ENCODE measurements at regions not wholly inside any gene's neighbourhood (a gene's known extent, or its start where the extent isn't known, plus 50 kb on each side); places are given as distances from the start of the nearest gene placed in this dataset.
A peak's percentile ranks its signal among the peaks of the same experiment; 100 is the strongest.

DNA sequence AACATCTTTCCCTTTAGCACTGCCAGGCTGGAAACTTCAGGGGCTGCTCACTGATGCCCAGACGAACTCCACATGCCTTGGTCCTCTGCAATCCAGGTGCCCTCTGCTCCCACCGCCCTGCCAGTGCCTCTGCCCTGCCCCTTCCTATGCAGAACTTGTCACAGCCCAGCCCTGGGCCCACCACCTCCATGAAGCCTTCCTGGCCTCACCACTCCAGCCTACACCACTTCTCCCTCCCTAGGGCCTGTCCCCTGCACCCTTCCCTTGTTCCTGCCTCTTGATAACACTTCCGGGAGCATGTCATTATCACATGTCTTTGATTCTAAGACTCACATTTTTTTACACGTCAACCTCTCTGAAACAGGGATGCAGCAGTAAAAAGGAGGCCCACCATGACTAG, 627.2 kb downstream of the UQCRFS1 start:
- no peak for DNase-seq

DNA sequence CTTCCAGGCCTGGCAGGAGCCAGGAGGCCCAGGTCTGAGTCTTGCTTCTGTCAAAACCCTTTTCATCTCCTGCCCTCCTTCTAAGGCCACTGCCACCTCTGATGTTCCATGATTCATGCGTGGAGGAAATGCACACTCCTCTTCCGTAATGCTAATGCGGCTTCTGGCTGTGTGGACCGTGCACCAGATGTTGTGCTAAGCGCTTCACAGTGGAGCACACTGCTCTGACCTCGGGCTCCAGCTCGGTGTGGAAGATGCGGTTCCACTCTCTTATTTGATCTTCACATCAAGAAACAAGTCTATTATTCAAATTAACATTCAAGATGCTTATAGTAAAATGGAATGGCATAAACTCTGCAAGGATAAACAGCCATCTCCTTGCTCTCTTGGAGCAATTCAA, 629.2 kb downstream of the UQCRFS1 start:
- no peak for DNase-seq

DNA sequence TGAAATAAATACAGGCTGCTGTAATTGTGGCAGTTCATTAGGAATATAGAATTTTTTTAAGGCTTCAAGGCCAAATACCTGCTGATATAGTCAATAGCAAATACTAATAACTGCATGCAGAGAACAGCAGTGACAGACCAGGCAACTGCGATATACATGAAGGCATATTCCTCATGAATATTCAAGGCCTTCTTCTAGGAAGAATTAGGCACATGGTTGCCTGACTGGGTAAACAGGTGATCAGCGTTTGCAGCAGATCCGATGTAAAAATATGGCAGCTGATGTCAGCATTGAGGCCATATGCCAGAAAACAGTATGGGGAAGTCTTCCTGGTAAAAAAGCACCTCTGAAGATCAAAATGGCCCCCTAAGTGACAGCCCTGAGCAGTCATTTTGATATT, 629.7 kb downstream of the UQCRFS1 start:
- no peak for DNase-seq

DNA sequence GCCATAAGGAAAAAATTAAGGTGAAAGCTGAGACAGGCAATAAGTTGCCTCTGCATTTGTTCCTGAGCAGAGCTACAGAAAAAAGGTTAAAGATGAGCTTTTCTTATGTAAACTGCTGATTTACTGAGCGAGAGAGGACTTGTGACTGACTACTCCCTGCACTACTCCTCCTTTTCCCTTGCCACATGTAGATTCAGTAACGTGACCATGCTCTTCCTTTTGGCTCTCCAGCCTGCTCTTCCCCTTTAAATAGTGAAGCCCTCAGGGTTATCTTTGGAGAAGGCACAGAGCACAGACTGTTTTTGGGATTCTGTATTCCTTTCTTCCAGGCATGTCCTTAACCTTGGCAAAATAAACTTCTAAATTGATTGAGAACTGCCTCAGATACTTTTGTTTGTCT, 630.2 kb downstream of the UQCRFS1 start:
- no peak for DNase-seq

DNA sequence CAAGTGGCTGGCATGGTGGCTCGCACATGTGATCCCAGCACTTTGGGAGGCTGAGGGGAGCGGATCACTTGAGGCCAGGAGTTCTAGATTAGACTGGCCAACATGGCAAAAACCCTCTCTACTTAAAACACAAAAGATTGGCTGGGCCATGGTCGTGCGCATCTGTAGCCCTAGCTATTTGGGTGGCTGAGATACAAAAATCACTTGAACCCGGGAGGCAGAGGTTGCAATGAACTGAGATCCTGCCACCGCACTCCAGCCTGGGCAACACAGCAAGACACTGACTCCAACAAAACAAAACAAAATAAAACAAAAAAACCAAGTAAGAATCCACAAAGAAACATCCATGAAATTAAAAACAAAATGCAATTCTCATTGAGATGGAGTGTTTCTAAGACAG, 630.6 kb downstream of the UQCRFS1 start:
- no peak for DNase-seq

DNA sequence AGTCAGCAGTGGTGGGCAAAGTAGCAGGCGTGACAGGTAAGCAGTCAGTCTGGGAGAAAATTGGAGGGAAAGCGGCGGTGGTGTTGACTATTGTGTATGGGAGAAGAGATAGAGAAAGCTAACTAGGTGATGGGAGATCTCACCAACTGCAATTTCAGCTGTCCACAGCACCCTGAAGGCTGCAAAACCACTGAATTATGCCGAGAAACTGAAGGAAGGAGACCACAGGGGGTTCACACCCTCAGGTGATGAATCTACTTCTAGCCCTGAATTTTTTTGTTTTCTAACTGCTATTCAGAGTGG, 631.5 kb downstream of the UQCRFS1 start:
- DNase-seq: no peak

DNA sequence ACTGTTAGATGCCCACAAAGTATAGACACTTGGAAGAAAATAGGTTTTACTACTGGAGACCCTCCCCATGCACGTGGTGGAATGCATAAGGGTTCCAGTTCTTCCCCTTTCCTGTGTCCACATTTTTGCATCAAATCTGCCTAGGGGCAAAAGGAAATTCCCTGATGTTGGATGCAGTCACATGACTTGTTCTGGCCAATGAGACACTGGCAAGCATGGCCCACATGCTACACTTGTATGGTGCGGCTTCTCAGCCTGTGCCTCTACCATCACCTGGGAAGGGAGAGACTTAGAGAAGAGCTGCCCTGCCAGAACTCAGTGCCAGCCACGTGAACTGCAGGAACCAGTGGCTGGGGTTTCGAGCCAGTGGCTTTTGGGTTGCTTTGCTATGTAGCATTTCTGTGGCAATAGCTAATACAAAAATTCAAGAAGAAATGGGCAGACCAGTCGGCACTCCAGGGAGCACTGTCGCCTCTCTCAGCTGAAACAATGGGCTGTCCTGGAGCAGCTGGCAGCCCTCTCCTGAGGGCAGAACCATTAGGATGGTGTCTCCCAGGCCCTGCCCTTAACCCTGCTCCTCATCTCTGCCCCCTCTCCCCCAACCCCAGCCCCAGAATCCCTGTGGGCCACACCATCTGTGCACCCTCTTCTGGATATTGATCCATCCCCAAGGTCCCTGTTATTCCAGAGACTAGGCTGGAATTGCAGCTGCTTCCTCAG, 634.0 kb downstream of the UQCRFS1 start:
- DNase-seq: no peak

DNA sequence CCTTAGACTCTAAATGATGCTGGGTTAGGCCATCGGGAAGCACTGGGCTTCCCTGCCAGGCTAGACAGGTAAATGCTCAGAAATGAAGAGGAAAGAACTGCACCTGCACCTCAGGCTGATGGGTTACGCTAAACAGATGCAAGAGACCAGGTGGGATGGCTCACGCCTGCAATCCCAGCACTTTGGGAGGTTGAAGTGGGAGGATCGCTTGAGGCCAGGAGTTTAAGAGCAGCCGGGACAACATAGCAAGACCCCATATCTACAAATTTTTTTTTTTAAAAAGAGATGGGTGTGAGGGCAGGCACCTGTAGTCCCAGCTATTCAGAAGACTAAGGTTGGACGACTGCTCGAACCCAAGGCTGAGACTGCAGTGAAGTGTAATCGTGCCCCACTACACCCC, 634.7 kb downstream of the UQCRFS1 start:
- DNase-seq: no peak

DNA sequence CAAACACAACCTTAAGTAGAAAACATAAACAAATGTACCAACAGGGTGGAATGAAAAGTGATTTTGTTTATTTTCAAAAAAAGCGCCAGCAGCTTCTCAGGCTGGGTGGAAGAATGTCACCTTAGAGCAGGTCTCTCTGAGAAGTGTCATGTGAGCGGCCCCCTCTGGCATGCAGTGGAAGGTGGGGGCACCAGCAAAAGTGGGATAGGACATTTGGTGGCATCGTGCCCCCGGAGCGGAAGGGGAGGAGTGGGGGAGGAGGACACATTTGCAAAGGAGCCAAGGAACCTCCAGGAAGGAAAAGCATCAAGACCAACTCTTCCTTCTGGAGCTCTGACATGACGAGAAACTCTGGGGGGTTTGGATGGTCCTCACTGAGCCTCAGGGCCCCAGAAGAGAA, 635.3 kb downstream of the UQCRFS1 start:
- DNase-seq: no peak

DNA sequence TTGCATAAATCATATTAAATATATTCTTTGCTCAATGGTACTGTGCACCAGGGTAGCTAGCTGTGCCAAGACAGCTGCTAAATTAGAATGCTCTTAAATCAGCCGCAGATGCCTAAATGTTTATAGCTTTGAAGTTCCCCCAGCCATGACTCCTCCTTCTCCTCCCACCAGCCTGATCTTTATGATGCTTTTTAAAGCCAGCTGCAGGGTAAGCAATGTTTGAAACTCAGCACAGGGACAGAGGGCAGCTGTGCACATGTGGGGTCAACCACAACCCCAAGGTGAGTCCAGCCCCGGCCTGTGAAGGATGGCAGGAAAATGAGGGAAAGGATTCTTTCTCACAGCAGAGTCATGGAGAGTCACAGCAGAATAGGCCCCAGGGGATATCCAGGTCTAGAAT, 635.7 kb downstream of the UQCRFS1 start:
- DNase-seq: no peak

DNA sequence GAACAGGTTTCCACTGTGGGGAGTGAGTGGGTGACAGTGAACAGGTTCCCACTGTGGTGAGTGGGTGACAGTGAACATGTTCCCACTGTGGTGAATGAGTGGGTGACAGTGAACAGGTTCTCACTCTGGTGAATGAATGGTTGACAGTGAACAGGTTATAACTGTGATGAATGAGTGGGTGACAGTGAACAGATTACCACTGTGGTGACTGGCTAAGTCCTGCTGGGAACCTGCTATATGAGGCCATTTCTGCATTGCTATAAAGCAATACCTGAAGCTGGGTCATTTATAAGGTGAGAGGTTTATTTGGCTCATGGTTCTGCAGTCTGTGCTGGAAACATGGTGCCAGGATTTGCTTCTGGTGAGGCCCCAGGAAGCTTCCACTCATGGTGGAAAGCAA, 637.1 kb downstream of the UQCRFS1 start:
- no peak for DNase-seq

DNA sequence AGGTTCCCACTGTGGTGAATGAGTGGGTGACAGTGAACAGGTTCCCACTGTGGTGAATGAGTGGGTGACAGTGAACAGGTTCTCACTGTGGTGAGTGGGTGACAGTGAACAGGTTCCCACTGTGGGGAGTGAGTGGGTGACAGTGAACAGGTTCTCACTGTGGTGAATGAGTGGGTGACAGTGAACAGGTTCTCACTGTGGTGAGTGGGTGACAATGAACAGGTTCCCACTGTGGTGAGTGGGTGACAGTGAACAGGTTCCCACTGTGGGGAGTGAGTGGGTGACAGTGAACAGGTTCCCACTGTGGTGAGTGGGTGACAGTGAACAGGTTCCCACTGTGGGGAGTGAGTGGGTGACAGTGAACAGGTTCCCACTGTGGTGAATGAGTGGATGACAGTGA, 637.6 kb downstream of the UQCRFS1 start:
- peak; percentile 2 for DNase-seq

DNA sequence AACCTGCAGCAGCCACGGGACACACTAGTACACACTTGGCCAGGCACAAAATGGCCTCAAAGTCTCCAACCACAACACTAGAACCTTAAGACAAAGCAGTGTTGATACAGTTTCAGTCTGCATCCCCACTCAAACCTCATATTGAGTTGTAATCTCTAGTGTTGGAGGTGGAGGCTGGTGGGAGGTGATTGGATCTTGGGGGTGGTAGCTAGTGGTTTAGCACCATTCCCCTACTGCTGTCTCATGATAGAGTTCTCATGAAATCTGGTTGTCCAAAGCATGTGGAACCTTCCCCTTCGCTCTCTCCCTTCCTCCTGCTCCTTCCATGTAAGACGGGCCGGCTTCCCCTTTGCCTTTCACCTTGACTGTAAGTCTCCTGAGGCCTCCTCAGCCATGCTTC, 638.7 kb downstream of the UQCRFS1 start:
- no peak for DNase-seq

DNA sequence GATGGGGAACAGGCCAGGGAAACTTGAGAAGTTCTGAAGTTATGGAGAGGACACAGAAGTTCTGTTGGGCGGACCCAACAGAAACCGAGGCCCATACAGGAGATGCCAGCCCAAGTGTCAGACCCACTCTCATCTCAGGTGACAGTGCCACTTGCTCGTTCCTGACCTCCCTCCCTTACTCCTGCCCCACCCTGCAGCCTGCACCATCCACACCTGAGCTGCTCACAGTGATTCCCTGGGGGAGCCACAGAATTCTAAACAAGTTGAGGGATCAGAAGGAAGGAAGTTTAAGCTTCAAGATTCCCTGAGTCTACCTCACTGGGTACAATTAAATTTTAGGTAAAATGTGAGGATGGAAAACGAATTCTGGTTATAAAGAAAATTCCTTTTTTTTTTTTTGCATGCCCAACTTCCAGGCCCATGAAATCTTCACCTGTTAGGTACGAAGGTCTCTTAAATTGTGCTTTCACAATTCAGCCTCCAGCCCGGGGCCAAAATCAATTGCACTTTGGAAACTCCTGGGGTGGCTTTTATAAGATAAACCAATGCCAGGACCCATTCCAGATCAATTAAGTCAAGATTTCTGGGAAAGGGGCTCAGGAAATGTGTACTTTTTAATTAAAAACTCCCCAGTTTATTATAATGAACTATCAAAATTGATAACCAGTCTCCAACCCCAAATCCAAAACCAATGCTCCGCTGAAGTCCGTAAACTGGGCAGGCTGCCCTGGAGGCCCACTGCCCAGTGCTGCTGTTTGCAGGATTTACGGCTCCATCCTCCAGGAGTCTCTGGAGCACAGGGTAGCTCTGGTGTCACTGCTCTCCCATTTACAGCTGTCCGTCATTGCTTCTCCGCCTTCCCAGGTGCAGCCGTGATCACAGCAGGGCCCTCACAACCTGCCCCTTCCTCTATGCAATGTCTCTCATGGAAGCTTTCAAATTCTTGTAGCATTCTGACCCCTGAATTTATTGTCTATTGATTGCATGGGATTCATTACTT, 643.5 kb downstream of the UQCRFS1 start:
- no peak for DNase-seq

DNA sequence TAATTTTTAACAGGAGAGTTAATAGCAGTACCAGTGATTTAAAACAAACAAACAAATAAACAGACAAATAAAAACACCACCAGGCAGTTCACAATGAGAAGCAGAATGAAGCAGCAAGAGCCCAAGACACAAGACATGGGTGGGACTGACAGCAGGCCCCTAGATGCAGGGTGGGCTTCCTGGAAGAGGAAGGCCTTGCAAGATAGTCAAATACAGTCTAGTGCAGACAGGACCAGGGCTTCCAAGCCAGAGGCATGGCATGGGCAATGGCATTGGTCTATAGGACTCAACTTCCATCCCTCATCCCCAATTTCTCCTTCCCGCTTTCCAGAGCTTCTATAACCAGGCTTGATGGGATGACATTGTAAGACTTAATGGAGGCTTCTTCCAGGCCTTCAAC, 645.1 kb downstream of the UQCRFS1 start:
- DNase-seq: no peak

DNA sequence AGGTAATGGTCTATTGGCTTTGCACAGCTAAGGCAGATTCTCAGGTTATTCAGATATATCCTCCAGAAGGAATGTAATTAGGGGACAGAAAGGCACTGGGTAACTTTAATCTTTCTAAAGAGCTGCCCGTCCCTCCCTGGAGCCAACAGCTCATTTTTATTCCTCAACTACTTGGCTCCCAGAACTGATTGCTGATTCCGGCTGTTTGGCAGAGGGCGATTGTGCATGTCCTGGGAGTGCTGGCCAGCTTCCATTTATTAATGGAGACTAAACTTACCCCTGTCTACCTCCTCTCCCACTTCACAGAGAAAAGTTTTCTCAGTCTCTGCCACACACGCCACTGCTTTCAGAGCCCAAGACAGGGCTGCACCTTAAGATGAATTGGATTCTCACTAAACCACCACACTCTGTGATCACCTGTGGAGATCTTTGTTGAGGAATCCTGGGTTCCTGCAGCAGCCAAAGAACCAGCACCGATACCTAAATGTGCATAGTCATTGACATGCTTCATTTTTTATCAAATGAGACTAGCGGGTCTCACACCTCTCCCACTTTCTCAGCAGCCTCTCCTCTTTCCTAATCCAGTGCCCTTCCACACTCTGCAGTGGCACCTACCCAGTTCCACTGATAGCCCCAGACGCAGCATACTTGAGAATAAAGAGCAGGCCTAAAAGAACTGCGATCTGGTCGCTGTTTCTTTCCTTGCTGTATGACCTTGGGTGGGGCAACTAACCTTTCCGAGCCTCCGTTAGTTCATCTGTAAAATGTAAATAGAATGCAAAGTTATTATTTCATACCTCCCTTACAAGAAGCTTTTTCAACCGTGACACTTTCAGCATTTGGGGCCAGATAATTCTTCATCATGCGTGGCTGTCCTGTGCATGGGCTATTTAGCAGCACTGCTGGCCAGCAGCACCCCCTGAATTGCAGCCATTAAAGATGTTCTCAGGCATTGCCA, 648.7 kb downstream of the UQCRFS1 start:
- no peak for DNase-seq

DNA sequence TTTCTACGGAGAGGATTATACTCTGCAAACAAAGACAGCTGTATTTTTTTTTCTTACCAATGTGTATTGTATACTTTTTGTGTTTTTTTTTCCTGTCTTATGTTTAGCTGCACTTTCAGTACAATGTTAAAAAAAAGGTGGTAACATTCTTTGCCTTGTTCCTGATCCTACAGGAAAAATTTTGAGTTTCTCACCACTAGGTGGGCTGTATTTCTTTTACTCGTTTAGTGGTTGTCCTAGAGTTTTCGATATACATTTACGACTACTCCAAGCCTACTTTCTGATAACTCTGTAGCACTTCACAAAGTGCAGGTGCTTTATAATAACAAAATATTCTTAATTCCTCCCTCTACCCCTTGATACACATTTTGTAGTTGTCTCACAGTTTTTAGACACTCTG, 652.2 kb downstream of the UQCRFS1 start:
- no peak for DNase-seq

DNA sequence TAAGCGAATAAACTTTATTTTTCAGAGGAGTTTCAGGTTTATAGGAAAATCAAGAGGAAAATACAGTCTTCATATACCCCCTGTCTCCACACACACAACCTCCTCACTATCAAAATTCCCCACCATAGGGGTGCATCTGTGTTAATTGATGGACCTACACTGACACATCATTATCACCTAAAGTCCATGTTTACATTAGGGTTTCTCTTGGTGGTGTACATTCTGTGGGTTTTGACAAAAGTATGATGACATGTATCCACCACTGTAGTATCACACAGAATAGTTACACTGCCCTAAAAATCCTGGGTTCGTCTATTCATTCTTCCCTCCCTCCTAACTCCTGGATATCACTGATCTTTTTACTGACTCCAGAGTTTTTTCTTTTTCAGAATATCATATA, 654.2 kb downstream of the UQCRFS1 start:
- no peak for DNase-seq

DNA sequence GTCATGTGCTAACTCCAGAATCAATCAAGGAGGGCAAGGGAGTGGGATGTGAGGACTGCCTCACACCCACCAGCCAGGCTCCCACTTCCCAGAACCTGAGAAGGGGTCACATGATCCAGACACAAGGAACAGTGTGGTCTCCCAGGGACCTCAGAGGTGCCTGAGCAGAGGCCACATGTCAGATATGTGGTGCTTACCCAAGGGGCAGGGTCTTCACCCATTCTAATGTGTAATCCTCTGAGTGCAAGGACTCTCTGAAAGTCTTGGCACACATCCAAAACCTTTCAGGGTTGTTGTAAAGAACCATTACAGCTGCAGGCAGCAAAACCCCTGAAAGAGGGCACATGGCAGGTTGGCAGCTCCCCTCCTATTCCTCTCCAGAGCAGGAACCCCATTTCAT, 656.6 kb downstream of the UQCRFS1 start:
- no peak for DNase-seq

DNA sequence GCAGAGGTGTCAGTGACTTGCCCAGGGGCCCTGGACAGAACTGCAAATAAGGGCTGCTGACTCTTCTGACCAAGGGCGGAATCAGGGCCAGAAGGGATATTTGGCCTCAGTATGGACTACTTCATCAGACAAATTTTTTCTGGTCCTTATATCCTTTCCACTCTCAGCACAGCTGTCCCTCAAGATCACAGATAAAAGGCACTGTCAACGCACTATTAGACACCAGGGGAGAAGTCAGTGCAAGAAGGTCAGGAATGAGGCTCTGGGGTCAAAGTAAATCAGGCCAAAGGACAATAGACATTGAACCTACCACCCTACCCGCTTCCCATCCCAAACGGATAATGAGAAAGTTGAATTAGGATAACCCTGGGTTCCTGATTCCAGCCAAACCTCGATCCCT, 657.6 kb downstream of the UQCRFS1 start:
- DNase-seq: no peak

DNA sequence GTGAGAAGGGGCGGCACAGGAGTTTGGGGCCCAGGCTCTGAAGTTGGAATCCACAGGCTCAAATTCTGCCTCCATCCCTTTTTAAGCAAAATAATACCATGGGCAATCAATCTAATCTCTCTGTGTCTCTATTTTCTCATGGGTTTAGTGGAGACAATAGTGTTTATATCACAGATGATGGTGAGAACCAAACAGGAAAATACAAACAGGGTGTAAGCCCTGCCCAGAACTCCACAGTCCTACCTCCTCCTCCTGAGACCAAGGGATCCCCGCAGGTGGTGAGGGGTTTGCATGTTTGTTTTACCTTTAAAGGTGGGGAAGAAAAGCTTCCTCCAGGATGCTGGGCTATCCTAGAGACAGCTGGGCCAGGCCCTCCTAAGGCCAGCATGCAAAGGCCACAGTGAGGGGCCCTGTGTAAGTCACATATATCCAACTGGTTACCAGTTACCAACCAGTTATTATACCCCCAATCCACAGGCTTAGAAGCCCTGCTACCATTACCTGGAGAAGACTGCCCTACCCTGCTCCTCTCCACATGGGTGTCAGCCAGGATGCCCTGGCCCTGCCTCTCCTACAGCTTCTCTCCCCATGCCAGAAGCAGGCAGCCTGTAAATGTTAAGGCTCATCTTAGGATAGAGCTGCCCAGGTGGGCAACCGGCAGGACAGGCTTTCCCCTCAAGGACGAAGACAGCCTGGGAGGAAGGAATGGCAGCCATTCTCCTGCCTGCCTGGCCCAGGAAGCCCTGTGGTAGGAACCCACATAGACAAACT, 658.4 kb downstream of the UQCRFS1 start:
- no peak for DNase-seq

DNA sequence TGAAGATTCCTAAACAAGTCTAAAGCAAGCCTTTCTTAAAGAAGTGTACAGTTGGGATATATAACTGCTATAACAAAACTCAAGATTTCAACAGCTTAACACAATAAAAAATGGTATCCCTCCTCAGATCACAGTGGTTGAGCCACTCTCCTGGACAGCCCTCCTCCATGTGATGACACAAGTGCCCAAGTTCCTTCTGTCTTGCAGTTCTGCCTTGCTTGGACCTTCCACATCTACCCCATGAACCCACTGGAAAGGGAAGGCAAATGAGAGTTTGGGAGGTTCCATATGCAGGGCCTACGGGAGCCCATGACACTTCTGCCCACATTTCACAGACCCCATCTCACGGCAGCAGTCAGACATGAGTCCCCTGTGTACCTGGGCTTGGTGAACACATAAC, 659.2 kb downstream of the UQCRFS1 start:
- DNase-seq: no peak

DNA sequence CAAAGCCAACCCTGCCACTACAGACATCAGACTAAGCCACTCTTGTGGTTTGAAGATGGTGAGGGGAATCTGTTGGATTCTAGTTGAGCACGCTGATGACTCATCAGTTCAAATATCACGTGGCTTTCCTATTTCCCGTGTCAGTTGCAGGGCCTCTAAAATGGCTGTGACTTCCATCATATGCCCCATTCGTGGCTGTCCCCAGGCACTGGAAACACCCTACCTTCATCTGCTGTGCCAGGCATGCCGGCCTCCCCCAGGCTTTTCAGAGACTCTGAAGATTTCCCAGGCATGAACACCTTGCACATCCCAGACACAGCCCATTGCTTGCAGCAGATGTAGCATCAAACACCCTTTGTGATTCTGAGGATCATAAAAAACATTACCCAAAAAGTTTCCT, 659.9 kb downstream of the UQCRFS1 start:
- DNase-seq: no peak

Data from CD4-positive, alpha-beta T cell treated with Interleukin-21 for 1 hour (primary cell).